ENCODE measurements at regions not wholly inside any gene's neighbourhood (a gene's known extent, or its start where the extent isn't known, plus 50 kb on each side); places are given as distances from the start of the nearest gene placed in this dataset.

- H3K27me3 ChIP-seq, result no peaks in the 10 kb centered on the region
- no peak overlapping the region for H3K27ac ChIP-seq
- no peaks in the 10 kb centered on the region for H3K9me3 ChIP-seq
- no peaks in the 10 kb centered on the region for H3K4me1 ChIP-seq
- no peak for DNase-seq
- intact Hi-C loops (cut with DNase I; ENCODE audit: low total_unique reads), result no loop called here
- no peak for TF ChIP-seq EP300 (IDR thresholded peaks at IDR 0.05)
- TF ChIP-seq CTCF (IDR thresholded peaks at IDR 0.05), result no peak
- no peak for TF ChIP-seq POLR2AphosphoS5 (IDR thresholded peaks at IDR 0.05)
- TF ChIP-seq POLR2A (IDR thresholded peaks at IDR 0.05), result no peak
- H3K4me3 ChIP-seq, result no peak overlapping the region
- no peaks in the 10 kb centered on the region for H3K36me3 ChIP-seq
- WGBS, 5 donors, result 88 to 93% (median 91%) methylated on average over 4 of the region's 4 CpGs
Observed at GRCh38 chr11:21894492-21894891, 298.4 kb upstream of the ANO5 start.

- no peaks in the 10 kb centered on the region for H3K36me3 ChIP-seq
- DNase-seq, result no peak
- intact Hi-C loops (cut with DNase I; ENCODE audit: low total_unique reads), result no loop called here
- TF ChIP-seq CTCF (IDR thresholded peaks at IDR 0.05) (no peak), POLR2A (IDR thresholded peaks at IDR 0.05) (no peak), POLR2AphosphoS5 (IDR thresholded peaks at IDR 0.05) (no peak), EP300 (IDR thresholded peaks at IDR 0.05) (no peak)
- H3K27me3 ChIP-seq, result no peaks in the 10 kb centered on the region
- no peak overlapping the region for H3K4me3 ChIP-seq
- H3K4me1 ChIP-seq, result no peaks in the 10 kb centered on the region
- H3K27ac ChIP-seq, result no peak overlapping the region
- no peaks in the 10 kb centered on the region for H3K9me3 ChIP-seq
Observed at GRCh38 chr11:21895686-21896085, 297.2 kb upstream of the ANO5 start.

GRCh38 chr11:21896216-21896615 lies 296.7 kb upstream of the ANO5 start:
- intact Hi-C loops (cut with DNase I; ENCODE audit: low total_unique reads), result no loop called here
- Histone ChIP-seq H3K27ac (no peak overlapping the region), H3K9me3 (no peaks in the 10 kb centered on the region), H3K4me1 (no peaks in the 10 kb centered on the region), H3K36me3 (no peaks in the 10 kb centered on the region), H3K27me3 (no peaks in the 10 kb centered on the region), H3K4me3 (no peak overlapping the region)
- TF ChIP-seq POLR2AphosphoS5 (IDR thresholded peaks at IDR 0.05) (no peak), POLR2A (IDR thresholded peaks at IDR 0.05) (no peak), CTCF (IDR thresholded peaks at IDR 0.05) (no peak), EP300 (IDR thresholded peaks at IDR 0.05) (no peak)
- 57 to 69% (median 66%) methylated on average over 2 of the region's 2 CpGs for WGBS, 5 donors
- DNase-seq, result no peak

GRCh38 chr11:21896746-21897602 lies 295.9 kb upstream of the ANO5 start:
- Histone ChIP-seq H3K36me3 (no peaks in the 10 kb centered on the region), H3K27ac (no peak overlapping the region), H3K4me3 (no peak overlapping the region), H3K4me1 (no peaks in the 10 kb centered on the region), H3K27me3 (no peaks in the 10 kb centered on the region), H3K9me3 (no peaks in the 10 kb centered on the region)
- intact Hi-C loops (cut with DNase I; ENCODE audit: low total_unique reads), result no loop called here
- TF ChIP-seq POLR2AphosphoS5 (IDR thresholded peaks at IDR 0.05) (no peak), POLR2A (IDR thresholded peaks at IDR 0.05) (no peak), EP300 (IDR thresholded peaks at IDR 0.05) (no peak), CTCF (IDR thresholded peaks at IDR 0.05) (no peak)
- no peak for DNase-seq
- WGBS, 5 donors, result 66 to 77% (median 67%) methylated on average over 3 of the region's 3 CpGs

Data from stomach (tissue), 8 donors.